ENCODE measurements at regions not wholly inside any gene's neighbourhood (a gene's known extent, or its start where the extent isn't known, plus 50 kb on each side); places are given as distances from the start of the nearest gene placed in this dataset.

DNA sequence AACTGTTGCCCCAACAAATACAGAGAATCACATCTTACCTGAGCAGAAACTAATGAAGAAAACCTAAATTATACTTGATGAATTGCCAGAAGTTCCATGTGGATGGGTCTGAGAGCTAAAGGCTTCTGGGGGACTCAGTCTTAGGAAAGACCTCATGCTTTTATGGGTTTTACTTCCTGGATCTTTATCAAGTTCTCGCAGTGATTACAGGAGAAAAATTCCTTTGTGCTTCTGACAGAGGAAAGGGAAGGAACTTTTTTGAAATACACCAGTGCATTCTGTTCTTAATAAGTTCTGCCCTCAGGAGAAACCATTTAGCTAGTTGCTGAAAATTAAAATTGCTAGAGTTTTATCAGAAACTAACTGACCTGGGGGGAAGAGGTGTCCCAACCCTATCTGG, 203.9 kb upstream of the KITLG start:
- TF ChIP-seq, protein P1, sequence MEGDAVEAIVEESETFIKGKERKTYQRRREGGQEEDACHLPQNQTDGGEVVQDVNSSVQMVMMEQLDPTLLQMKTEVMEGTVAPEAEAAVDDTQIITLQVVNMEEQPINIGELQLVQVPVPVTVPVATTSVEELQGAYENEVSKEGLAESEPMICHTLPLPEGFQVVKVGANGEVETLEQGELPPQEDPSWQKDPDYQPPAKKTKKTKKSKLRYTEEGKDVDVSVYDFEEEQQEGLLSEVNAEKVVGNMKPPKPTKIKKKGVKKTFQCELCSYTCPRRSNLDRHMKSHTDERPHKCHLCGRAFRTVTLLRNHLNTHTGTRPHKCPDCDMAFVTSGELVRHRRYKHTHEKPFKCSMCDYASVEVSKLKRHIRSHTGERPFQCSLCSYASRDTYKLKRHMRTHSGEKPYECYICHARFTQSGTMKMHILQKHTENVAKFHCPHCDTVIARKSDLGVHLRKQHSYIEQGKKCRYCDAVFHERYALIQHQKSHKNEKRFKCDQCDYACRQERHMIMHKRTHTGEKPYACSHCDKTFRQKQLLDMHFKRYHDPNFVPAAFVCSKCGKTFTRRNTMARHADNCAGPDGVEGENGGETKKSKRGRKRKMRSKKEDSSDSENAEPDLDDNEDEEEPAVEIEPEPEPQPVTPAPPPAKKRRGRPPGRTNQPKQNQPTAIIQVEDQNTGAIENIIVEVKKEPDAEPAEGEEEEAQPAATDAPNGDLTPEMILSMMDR (conservative IDR thresholded peaks at IDR 0.05), result no peak
- TF ChIP-seq EZH2 (IDR thresholded peaks at IDR 0.05; ENCODE audit: low read depth), result no peak
